HepG2 (cell line): ENCODE measurements at regions not wholly inside any gene's neighbourhood (a gene's known extent, or its start where the extent isn't known, plus 50 kb on each side); places are given as distances from the start of the nearest gene placed in this dataset.

ENCODE experiments used
- ATAC-seq: fragments of 200-7000 bp; cut with Tn5 transposase; 3 replicates; pipeline ENCODE4 v1.9.1; 2020; ENCODE audit warnings: mild to moderate bottlenecking, moderate library complexity
- BruUV-seq: library from RNA; stranded (reverse); fragments of 400-500 nt; replicated peaks from 2 replicates; lab custom pipeline; 2021; lab: Mats Ljungman, UMichigan
- CTCF ChIA-PET: fragments of 300-600 bp; formaldehyde crosslinking; extraction: SDS; loops from one replicate; lab custom pipeline; 2021; ENCODE audit warnings: low total read pairs, inconsistent platforms, low intra/inter-chr PET ratio; lab: Yijun Ruan, JAX
- POLR2A ChIA-PET: fragments of 350-600 bp; sonication (Branson Sonifier 250); formaldehyde crosslinking; loops from one replicate; lab custom pipeline; 2020; ENCODE audit warnings: antibody characterized with exemption, inconsistent platforms; lab: Yijun Ruan, JAX
- DNase-seq: peaks from one replicate; pipeline ENCODE4 v3.0.0-alpha.2; 2015; ENCODE audit warnings: low spot score
- FAIRE-seq: peaks from 3 replicates; lab custom pipeline; 2011; peaks lifted over from hg19 to GRCh38; lab: Jason Lieb, UNC
- H2AFZ ChIP-seq: one replicate; pipeline ENCODE4 v1.6.1; 2011; ENCODE audit warnings: low read length, inconsistent platforms
- H3K27ac ChIP-seq: fragments of 300-600 bp; 3 replicates; pipeline ENCODE4 v1.8.0; 2011; ENCODE audit warnings: mixed run types, mild to moderate bottlenecking, mixed read lengths, low read length, inconsistent platforms; ENCODE audit not compliant: insufficient read depth; ENCODE audit errors: extremely low read length
- H3K27me3 ChIP-seq, 2 experiments: fragments of 200-600 bp in 1 of 2; 2 replicates in 1 of 2; 3 replicates in 1 of 2; pipeline versions ENCODE4 v1.6.0 to v1.8.0; 2011; ENCODE audit warnings: low read length in 2 of 2, mild to moderate bottlenecking in 2 of 2, moderate library complexity in 2 of 2, inconsistent platforms in 1 of 2; ENCODE audit not compliant: insufficient read depth in 2 of 2, control insufficient read depth in 1 of 2
- H3K36me3 ChIP-seq, 2 experiments: fragments of 200-600 bp in 1 of 2; replicated peaks in 1 of 2; 2 replicates in 1 of 2; 3 replicates in 1 of 2; pipeline versions ENCODE4 v1.5.1 to v1.8.0; 2011; ENCODE audit warnings: low read length in 2 of 2, inconsistent platforms in 1 of 2; ENCODE audit not compliant: insufficient read depth in 2 of 2, control insufficient read depth in 1 of 2
- H3K4me1 ChIP-seq: 2 replicates; pipeline ENCODE4 v1.5.1; 2012; ENCODE audit warnings: low read length, inconsistent platforms; ENCODE audit not compliant: insufficient read depth
- H3K4me2 ChIP-seq: 2 replicates; pipeline ENCODE4 v1.6.0; 2011; ENCODE audit warnings: low read depth, low read length, inconsistent platforms
- H3K4me3 ChIP-seq, 3 experiments: fragments of 200-600 bp in 1 of 3; sonication (generic), shearing (Covaris generic) in 1 of 3; replicated peaks in 1 of 3; 2 replicates each; pipeline ENCODE4 v1.5.1; 2011 to 2016; ENCODE audit warnings: low read length in 3 of 3, inconsistent platforms in 2 of 3, low read depth in 2 of 3, mild to moderate bottlenecking in 2 of 3, control low read depth in 1 of 3, mixed read lengths in 1 of 3; ENCODE audit not compliant: insufficient read depth in 1 of 3
- H3K79me2 ChIP-seq: one replicate; pipeline ENCODE4 v1.6.1; 2011; ENCODE audit warnings: low read length, inconsistent platforms; ENCODE audit not compliant: insufficient read depth
- H3K9ac ChIP-seq: 2 replicates; pipeline ENCODE4 v1.6.0; 2011; ENCODE audit warnings: mild to moderate bottlenecking, low read depth, low read length, inconsistent platforms; ENCODE audit not compliant: insufficient read depth
- H3K9me3 ChIP-seq: 2 replicates; pipeline ENCODE4 v1.5.1; 2012; ENCODE audit warnings: mild to moderate bottlenecking, low read length
- H4K20me1 ChIP-seq: 2 replicates; pipeline ENCODE4 v1.6.0; 2011; ENCODE audit warnings: inconsistent platforms, mild to moderate bottlenecking, low read length, moderate library complexity; ENCODE audit not compliant: insufficient read depth
- ATRX ChIP-seq: sonication (generic); formaldehyde crosslinking; IDR thresholded peaks from 2 replicates; pipeline ENCODE4 v1.4.0; 2020; ENCODE audit warnings: missing genetic modification reagents, borderline replicate concordance
- CREB1 ChIP-seq, 2 experiments: fragments of 450-650 bp in 1 of 2; IDR thresholded peaks; 2 replicates each; pipeline ENCODE4 v1.6.1; 2016 to 2017; ENCODE audit warnings: control low read depth in 1 of 2, mild to moderate bottlenecking in 1 of 2, missing compliant biosample characterization in 1 of 2, missing genetic modification characterization in 1 of 2
- DMAP1 ChIP-seq: IDR thresholded peaks from 2 replicates; pipeline ENCODE4 v1.6.1; 2016
- EP300 ChIP-seq, 3 experiments: sonication (generic) in 1 of 3; formaldehyde crosslinking in 1 of 3; IDR thresholded peaks; 2 replicates each; pipeline versions ENCODE4 v1.5.1 to v1.6.1; 2011 to 2020; ENCODE audit warnings: low read depth in 2 of 3, low read length in 2 of 3, borderline replicate concordance in 1 of 3, improper control_type of control experiment in 1 of 3, mild to moderate bottlenecking in 1 of 3, missing genetic modification reagents in 1 of 3, moderate library complexity in 1 of 3
- FOXA3 ChIP-seq: IDR thresholded peaks from 2 replicates; pipeline ENCODE4 v1.6.1; 2016; ENCODE audit warnings: missing genetic modification reagents, missing compliant biosample characterization
- GPN1 ChIP-seq: sonication (generic); formaldehyde crosslinking; IDR thresholded peaks from 2 replicates; pipeline ENCODE4 v1.5.1; 2020; ENCODE audit warnings: missing genetic modification reagents, borderline replicate concordance
- HMGXB4 ChIP-seq, 2 experiments: sonication (generic) in 1 of 2; formaldehyde crosslinking in 1 of 2; IDR thresholded peaks; 2 replicates each; pipeline versions ENCODE4 v1.4.0 to v1.6.1; 2018 to 2020; ENCODE audit warnings: missing genetic modification reagents in 2 of 2, borderline replicate concordance in 1 of 2, low read depth in 1 of 2, mild to moderate bottlenecking in 1 of 2, missing biosample characterization in 1 of 2
- HOXA9 ChIP-seq: sonication (generic); formaldehyde crosslinking; IDR thresholded peaks from 2 replicates; pipeline ENCODE4 v1.8.1; 2022; ENCODE audit warnings: missing genetic modification reagents, mild to moderate bottlenecking, moderate library complexity, borderline replicate concordance
- NFKBIZ ChIP-seq: IDR thresholded peaks from 2 replicates; pipeline ENCODE4 v1.6.1; 2018; ENCODE audit warnings: missing genetic modification reagents, missing compliant biosample characterization
- PHB2 ChIP-seq: fragments of 450-650 bp; IDR thresholded peaks from 2 replicates; pipeline ENCODE4 v1.6.1; 2018; ENCODE audit not compliant: partially characterized antibody
- POGZ ChIP-seq: sonication (generic); formaldehyde crosslinking; IDR thresholded peaks from 2 replicates; pipeline ENCODE4 v1.4.0; 2020; ENCODE audit warnings: mild to moderate bottlenecking, missing genetic modification reagents
- RFX1 ChIP-seq: fragments of 450-650 bp; IDR thresholded peaks from 2 replicates; pipeline ENCODE4 v1.6.1; 2017
- SMYD3 ChIP-seq: sonication (generic); formaldehyde crosslinking; IDR thresholded peaks from 2 replicates; pipeline ENCODE4 v1.8.1; 2023; ENCODE audit warnings: mild to moderate bottlenecking, missing genetic modification reagents
- SNRNP70 ChIP-seq: fragments of 200-400 bp; formaldehyde crosslinking; IDR thresholded peaks from 2 replicates; pipeline ENCODE4 v1.6.1; 2017; ENCODE audit warnings: mild to moderate bottlenecking, low read depth, low read length, moderate library complexity
- ZBTB38 ChIP-seq: sonication (generic); formaldehyde crosslinking; IDR thresholded peaks from 2 replicates; pipeline ENCODE4 v1.5.1; 2020; ENCODE audit warnings: mild to moderate bottlenecking, missing genetic modification reagents
- ZBTB8A ChIP-seq: sonication (generic); formaldehyde crosslinking; IDR thresholded peaks from 2 replicates; pipeline ENCODE4 v1.4.0; 2020; ENCODE audit warnings: mild to moderate bottlenecking, low read depth, missing genetic modification reagents, borderline replicate concordance
- ZNF672 ChIP-seq: sonication (generic); formaldehyde crosslinking; IDR thresholded peaks from 2 replicates; pipeline ENCODE4 v1.8.1; 2022; ENCODE audit warnings: missing genetic modification reagents
- ZNF678 ChIP-seq: sonication (generic); formaldehyde crosslinking; IDR thresholded peaks from 2 replicates; pipeline ENCODE4 v1.4.0; 2020; ENCODE audit warnings: mild to moderate bottlenecking, missing genetic modification reagents
- WGBS: methylation state at CpG from one replicate; pipeline ENCODE4 v1.1.6; 2017; ENCODE audit warnings: low lambda C conversion rate; 5-methylcytosine and 5-hydroxymethylcytosine counted together
- in situ Hi-C: cut with HindIII; loops from 2 replicates; pipeline ENCODE4 v1.10.0; 2017; ENCODE audit warnings: low pct_unique_long_range_greater_than_20kb; ENCODE audit not compliant: extremely low pct_ligation_motif_present
- intact Hi-C: fragments of 100-400 bp; cut with micrococcal nuclease; formaldehyde crosslinking; loops from one replicate; pipeline ENCODE4 v1.10.0; 2022; ENCODE audit not compliant: unreplicated experiment
- TF ChIP-seq, protein P1 (sequence below): sonication (generic); formaldehyde crosslinking; IDR thresholded peaks from 2 replicates; pipeline ENCODE4 v1.8.1; 2023; ENCODE audit warnings: mild to moderate bottlenecking, inconsistent platforms, moderate library complexity, missing genetic modification reagents, borderline replicate concordance

DNA sequence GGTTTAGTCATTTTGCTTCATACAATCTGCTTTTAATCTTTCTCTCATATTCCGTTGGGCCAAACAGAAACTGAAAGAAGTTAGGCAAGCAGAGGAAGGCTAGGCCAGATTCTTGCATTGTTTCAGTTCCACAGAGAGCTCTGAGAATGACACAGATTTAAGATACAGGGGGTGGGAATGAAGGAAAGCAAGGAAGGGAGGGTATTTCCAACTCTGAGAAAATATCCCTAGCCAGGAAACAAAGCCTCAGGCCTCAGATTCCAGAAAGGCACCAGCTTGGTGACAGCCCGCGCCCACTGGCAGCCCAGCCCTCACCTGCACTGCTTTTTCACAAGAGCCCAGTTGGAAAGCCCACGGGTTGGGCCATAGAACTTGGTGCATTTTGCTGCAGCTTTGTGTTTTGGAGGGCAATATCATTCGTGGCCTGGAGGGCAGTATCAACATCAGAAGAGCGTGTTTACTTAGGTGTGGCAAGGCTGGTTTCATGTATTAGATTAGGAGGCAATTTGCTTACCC lies 63.5 kb downstream of the ENC1 start:
- H3K4me3 ChIP-seq = no peak overlapping the region; a peak in 1 of 6 replicates
- FAIRE-seq = no peak
- no peak for ATAC-seq
- ChIA-PET POLR2A (no interaction called here), CTCF (no interaction called here)
- intact Hi-C loops (no loop called here), in situ Hi-C loops (no loop called here)
- peak overlapping the region; percentile 21; the same call in 1 of the 2 replicates for H3K4me2 ChIP-seq
- H3K27me3 ChIP-seq = no peaks in the 10 kb centered on the region
- H2AFZ ChIP-seq = peak overlapping the region; percentile 76
- H3K36me3 ChIP-seq = no peaks in the 10 kb centered on the region
- DNase-seq = no peak
- H3K9ac ChIP-seq = peak overlapping the region; percentile 20; the same call in 1 of the 2 replicates
- H3K4me1 ChIP-seq = peaks cover 86% of the 10 kb centered on the region
- BruUV-seq = no TSS peak
- WGBS = 86% methylated on average over 4 of the region's 6 CpGs
- no peaks in the 10 kb centered on the region for H3K79me2 ChIP-seq
- no peaks in the 10 kb centered on the region for H4K20me1 ChIP-seq
- H3K27ac ChIP-seq = peak overlapping the region; percentile 29
- no peaks in the 10 kb centered on the region for H3K9me3 ChIP-seq
- TF ChIP-seq PHB2 (no peak), POGZ (no peak), HOXA9 (CRISPR knock-in tag) (no peak), ZNF678 (no peak), EP300 (IDR thresholded peaks at IDR 0.05; ENCODE audit: low read depth in 2 of 2, low read length in 2 of 2) (no peak), EP300 (CRISPR knock-in tag; IDR thresholded peaks at IDR 0.05; ENCODE audit: borderline replicate concordance) (no peak), ATRX (CRISPR knock-in tag) (no peak), HMGXB4 (CRISPR knock-in tag; IDR thresholded peaks at IDR 0.05; ENCODE audit: borderline replicate concordance in 1 of 2, low read depth in 1 of 2) (no peak), CREB1 (IDR thresholded peaks at IDR 0.05) (no peak), CREB1 (CRISPR knock-in tag; IDR thresholded peaks at IDR 0.05) (no peak), FOXA3 (CRISPR knock-in tag) (peak; percentile 47; the same call in 1 of the 2 replicates), ZBTB8A (CRISPR knock-in tag) (no peak), ZBTB38 (CRISPR knock-in tag) (peak; percentile 73; the same call in 1 of the 2 replicates), DMAP1 (CRISPR knock-in tag) (no peak), SMYD3 (CRISPR knock-in tag) (no peak), ZNF672 (CRISPR knock-in tag) (no peak), RFX1 (no peak), GPN1 (no peak), NFKBIZ (CRISPR knock-in tag) (no peak), SNRNP70 (no peak)
- TF ChIP-seq, protein P1, sequence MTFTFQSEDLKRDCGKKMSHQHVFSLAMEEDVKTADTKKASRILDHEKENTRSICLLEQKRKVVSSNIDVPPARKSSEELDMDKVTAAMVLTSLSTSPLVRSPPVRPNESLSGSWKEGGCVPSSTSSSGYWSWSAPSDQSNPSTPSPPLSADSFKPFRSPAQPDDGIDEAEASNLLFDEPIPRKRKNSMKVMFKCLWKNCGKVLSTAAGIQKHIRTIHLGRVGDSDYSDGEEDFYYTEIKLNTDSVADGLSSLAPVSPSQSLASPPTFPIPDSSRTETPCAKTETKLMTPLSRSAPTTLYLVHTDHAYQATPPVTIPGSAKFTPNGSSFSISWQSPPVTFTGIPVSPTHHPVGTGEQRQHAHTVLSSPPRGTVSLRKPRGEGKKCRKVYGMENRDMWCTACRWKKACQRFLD (CRISPR knock-in tag) = no peak
